ENCODE measurements at regions not wholly inside any gene's neighbourhood (a gene's known extent, or its start where the extent isn't known, plus 50 kb on each side); places are given as distances from the start of the nearest gene placed in this dataset.
"Not testable (repeated sequence)": the region's sequence is repeated elsewhere in the genome, so short reads cannot be mapped to it uniquely, and the experiment has no call there.

GRCh38 chr2:111495636-111496035 is 374.9 kb downstream of the BCL2L11 start:
- not testable (repeated sequence) for H4K91ac ChIP-seq (ENCODE audit: low read depth, low read length, poor library complexity); H2BK120ac ChIP-seq (ENCODE audit: low read depth, low read length); H2BK15ac ChIP-seq (ENCODE audit: low read length); H2AK5ac ChIP-seq (ENCODE audit: low read depth, low read length); H2BK12ac ChIP-seq (ENCODE audit: low read length); H3K79me1 ChIP-seq (ENCODE audit: low read depth, low read length); DNase-seq (ENCODE audit: low spot score); H3K9me3 ChIP-seq (replicated peaks in 1 of 2; ENCODE audit: control insufficient read depth in 2 of 2, insufficient read depth in 1 of 2, low read depth in 1 of 2, low read length in 2 of 2); H4K8ac ChIP-seq (ENCODE audit: low read depth, low read length); H3K4me2 ChIP-seq (ENCODE audit: insufficient read depth, low read length, poor library complexity, severe bottlenecking); H2BK5ac ChIP-seq (ENCODE audit: low read length); H3K18ac ChIP-seq (ENCODE audit: low read length); H3K27me3 ChIP-seq (ENCODE audit: control insufficient read depth in 3 of 3, insufficient read depth in 3 of 3, low read depth in 1 of 3, low read length in 3 of 3); H3K36me3 ChIP-seq (replicated peaks in 1 of 2; ENCODE audit: control insufficient read depth in 2 of 2, insufficient read depth in 2 of 2, low read length in 2 of 2); H3K4ac ChIP-seq (ENCODE audit: low read length); H3K9ac ChIP-seq (ENCODE audit: low read depth, low read length, poor library complexity); H3K23ac ChIP-seq (ENCODE audit: low read depth, low read length, poor library complexity); H3K27ac ChIP-seq (replicated peaks; ENCODE audit: low read length); H3K4me1 ChIP-seq (ENCODE audit: control insufficient read depth in 2 of 2, insufficient read depth in 1 of 2, low read depth in 1 of 2, low read length in 2 of 2); H3K14ac ChIP-seq (ENCODE audit: low read length); H3K4me3 ChIP-seq (ENCODE audit: low read length in 2 of 2)
- H2AFZ ChIP-seq (ENCODE audit: low read length): peak overlapping the region; percentile 56
- WGBS, 2 donors (ENCODE audit: extremely low coverage in 2 of 2, insufficient read length in 2 of 2, insufficient replicate concordance in 1 of 2): no CpG with 5 or more reads among the region's 2 CpGs

DNA sequence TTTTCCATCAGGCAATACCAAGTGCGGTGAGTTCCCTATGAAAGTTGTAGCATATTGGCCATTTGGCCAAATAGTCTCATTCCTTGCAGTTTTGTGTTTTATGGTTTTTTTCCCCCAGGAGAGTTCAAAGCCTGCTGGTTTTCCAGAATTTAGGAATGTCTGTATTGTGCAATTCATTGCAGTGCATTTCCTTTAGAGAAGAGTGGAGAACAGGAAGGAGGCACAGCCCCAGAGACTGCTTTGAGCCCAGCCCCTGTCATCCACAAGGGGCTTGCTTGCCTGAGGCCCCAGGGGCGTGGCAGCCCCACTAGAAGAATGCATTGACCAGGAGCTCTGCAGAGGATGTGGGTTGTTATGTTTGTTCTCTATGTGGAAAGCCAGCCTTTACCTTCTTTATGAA is 375.5 kb downstream of the BCL2L11 start:
- not testable (repeated sequence) for H2BK12ac ChIP-seq (ENCODE audit: low read length); H2BK15ac ChIP-seq (ENCODE audit: low read length); H4K91ac ChIP-seq (ENCODE audit: low read depth, low read length, poor library complexity); H3K4me3 ChIP-seq (ENCODE audit: low read length in 2 of 2); H4K8ac ChIP-seq (ENCODE audit: low read depth, low read length); H3K4me2 ChIP-seq (ENCODE audit: insufficient read depth, low read length, poor library complexity, severe bottlenecking); H3K27me3 ChIP-seq (ENCODE audit: control insufficient read depth in 3 of 3, insufficient read depth in 3 of 3, low read depth in 1 of 3, low read length in 3 of 3); DNase-seq (ENCODE audit: low spot score); H3K79me1 ChIP-seq (ENCODE audit: low read depth, low read length); H2AK5ac ChIP-seq (ENCODE audit: low read depth, low read length); H3K9me3 ChIP-seq (replicated peaks in 1 of 2; ENCODE audit: control insufficient read depth in 2 of 2, insufficient read depth in 1 of 2, low read depth in 1 of 2, low read length in 2 of 2); H2BK5ac ChIP-seq (ENCODE audit: low read length); H3K4ac ChIP-seq (ENCODE audit: low read length); H3K14ac ChIP-seq (ENCODE audit: low read length); H3K36me3 ChIP-seq (replicated peaks in 1 of 2; ENCODE audit: control insufficient read depth in 2 of 2, insufficient read depth in 2 of 2, low read length in 2 of 2); H3K27ac ChIP-seq (replicated peaks; ENCODE audit: low read length); H3K9ac ChIP-seq (ENCODE audit: low read depth, low read length, poor library complexity); H3K4me1 ChIP-seq (ENCODE audit: control insufficient read depth in 2 of 2, insufficient read depth in 1 of 2, low read depth in 1 of 2, low read length in 2 of 2); H2AFZ ChIP-seq (ENCODE audit: low read length); H2BK120ac ChIP-seq (ENCODE audit: low read depth, low read length); H3K18ac ChIP-seq (ENCODE audit: low read length); H3K23ac ChIP-seq (ENCODE audit: low read depth, low read length, poor library complexity)
- WGBS, 2 donors (ENCODE audit: extremely low coverage in 2 of 2, insufficient read length in 2 of 2, insufficient replicate concordance in 1 of 2): no CpG with 5 or more reads among the region's 2 CpGs

DNA sequence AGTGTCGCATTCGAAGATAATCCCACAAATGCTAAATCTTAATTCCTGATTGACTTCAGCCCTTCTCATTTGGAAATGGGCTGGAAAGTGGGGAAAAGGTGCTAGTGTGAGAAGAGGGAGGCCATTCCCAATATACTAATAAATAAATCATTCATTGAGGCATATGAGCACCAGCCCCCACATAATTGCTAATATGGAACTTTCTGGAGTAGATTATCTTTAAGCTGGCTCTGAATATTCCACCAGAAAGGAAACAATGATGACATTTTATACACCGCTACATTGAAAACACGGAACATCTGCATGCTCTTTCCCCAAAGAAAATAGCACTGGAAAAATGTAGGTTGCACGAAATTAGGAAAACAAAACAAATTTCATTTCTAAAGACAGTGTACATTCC is 376.1 kb downstream of the BCL2L11 start:
- not testable (repeated sequence) for H3K4ac ChIP-seq (ENCODE audit: low read length); H3K27me3 ChIP-seq (ENCODE audit: control insufficient read depth in 3 of 3, insufficient read depth in 3 of 3, low read depth in 1 of 3, low read length in 3 of 3); H3K4me3 ChIP-seq (ENCODE audit: low read length in 2 of 2); H3K27ac ChIP-seq (replicated peaks; ENCODE audit: low read length); H4K91ac ChIP-seq (ENCODE audit: low read depth, low read length, poor library complexity); H3K14ac ChIP-seq (ENCODE audit: low read length); H2BK120ac ChIP-seq (ENCODE audit: low read depth, low read length); H3K9me3 ChIP-seq (replicated peaks in 1 of 2; ENCODE audit: control insufficient read depth in 2 of 2, insufficient read depth in 1 of 2, low read depth in 1 of 2, low read length in 2 of 2); H2AK5ac ChIP-seq (ENCODE audit: low read depth, low read length); DNase-seq (ENCODE audit: low spot score); H3K4me1 ChIP-seq (ENCODE audit: control insufficient read depth in 2 of 2, insufficient read depth in 1 of 2, low read depth in 1 of 2, low read length in 2 of 2); H2BK12ac ChIP-seq (ENCODE audit: low read length); H2BK15ac ChIP-seq (ENCODE audit: low read length); H3K79me1 ChIP-seq (ENCODE audit: low read depth, low read length); H3K18ac ChIP-seq (ENCODE audit: low read length); H3K9ac ChIP-seq (ENCODE audit: low read depth, low read length, poor library complexity); H4K8ac ChIP-seq (ENCODE audit: low read depth, low read length); H3K36me3 ChIP-seq (replicated peaks in 1 of 2; ENCODE audit: control insufficient read depth in 2 of 2, insufficient read depth in 2 of 2, low read length in 2 of 2); H3K23ac ChIP-seq (ENCODE audit: low read depth, low read length, poor library complexity); H3K4me2 ChIP-seq (ENCODE audit: insufficient read depth, low read length, poor library complexity, severe bottlenecking); H2AFZ ChIP-seq (ENCODE audit: low read length); H2BK5ac ChIP-seq (ENCODE audit: low read length)
- WGBS, 2 donors (ENCODE audit: extremely low coverage in 2 of 2, insufficient read length in 2 of 2, insufficient replicate concordance in 1 of 2): no CpG with 5 or more reads among the region's 5 CpGs

GRCh38 chr2:111497270-111497669 is 376.6 kb downstream of the BCL2L11 start:
- H3K18ac ChIP-seq (ENCODE audit: low read length); H3K4me2 ChIP-seq (ENCODE audit: insufficient read depth, low read length, poor library complexity, severe bottlenecking); H3K4me1 ChIP-seq (ENCODE audit: control insufficient read depth in 2 of 2, insufficient read depth in 1 of 2, low read depth in 1 of 2, low read length in 2 of 2); H3K9ac ChIP-seq (ENCODE audit: low read depth, low read length, poor library complexity); H3K14ac ChIP-seq (ENCODE audit: low read length); H2AFZ ChIP-seq (ENCODE audit: low read length); H2BK120ac ChIP-seq (ENCODE audit: low read depth, low read length); H3K4me3 ChIP-seq (ENCODE audit: low read length in 2 of 2); H2BK5ac ChIP-seq (ENCODE audit: low read length); H3K9me3 ChIP-seq (replicated peaks in 1 of 2; ENCODE audit: control insufficient read depth in 2 of 2, insufficient read depth in 1 of 2, low read depth in 1 of 2, low read length in 2 of 2); H4K91ac ChIP-seq (ENCODE audit: low read depth, low read length, poor library complexity); H3K27me3 ChIP-seq (ENCODE audit: control insufficient read depth in 3 of 3, insufficient read depth in 3 of 3, low read depth in 1 of 3, low read length in 3 of 3); H3K27ac ChIP-seq (replicated peaks; ENCODE audit: low read length); DNase-seq (ENCODE audit: low spot score); H3K4ac ChIP-seq (ENCODE audit: low read length); H2BK12ac ChIP-seq (ENCODE audit: low read length); H2AK5ac ChIP-seq (ENCODE audit: low read depth, low read length); H2BK15ac ChIP-seq (ENCODE audit: low read length); H4K8ac ChIP-seq (ENCODE audit: low read depth, low read length); H3K79me1 ChIP-seq (ENCODE audit: low read depth, low read length); H3K23ac ChIP-seq (ENCODE audit: low read depth, low read length, poor library complexity); H3K36me3 ChIP-seq (replicated peaks in 1 of 2; ENCODE audit: control insufficient read depth in 2 of 2, insufficient read depth in 2 of 2, low read length in 2 of 2): not testable (repeated sequence)
- no CpG with 5 or more reads among the region's 2 CpGs for WGBS, 2 donors (ENCODE audit: extremely low coverage in 2 of 2, insufficient read length in 2 of 2, insufficient replicate concordance in 1 of 2)

Data from neuronal stem cell (in vitro differentiated cells).